ENCODE measurements at regions not wholly inside any gene's neighbourhood (a gene's known extent, or its start where the extent isn't known, plus 50 kb on each side); places are given as distances from the start of the nearest gene placed in this dataset.
"Not testable (repeated sequence)": the region's sequence is repeated elsewhere in the genome, so short reads cannot be mapped to it uniquely, and the experiment has no call there.

- not testable (repeated sequence) for TF ChIP-seq POLR2A, CTCF (IDR thresholded peaks at IDR 0.05)
Measured at GRCh38 chr5:26325432-26325831, 713.0 kb downstream of the CDH9 start.

Measured in tibial nerve (tissue), 3 donors.